NCI-H2227 (cell line): ENCODE measurements at regions not wholly inside any gene's neighbourhood (a gene's known extent, or its start where the extent isn't known, plus 50 kb on each side); places are given as distances from the start of the nearest gene placed in this dataset.
A peak's percentile ranks its signal among the peaks of the same experiment; 100 is the strongest.

Experiments
- DNase-seq: peaks from one replicate; lab custom pipeline; 2025; ENCODE audit not compliant: unreplicated experiment; lab: John Stamatoyannopoulos, UW

- no peak for DNase-seq
Measured at GRCh38 chr1:181383695-181384094, 99.6 kb upstream of the CACNA1E start.

- DNase-seq = no peak
Measured at GRCh38 chr1:181386340-181386739, 97.0 kb upstream of the CACNA1E start.

GRCh38 chr1:181386951-181387350, 96.4 kb upstream of the CACNA1E start:
- DNase-seq = no peak

- no peak for DNase-seq
Measured at GRCh38 chr1:181387702-181388101, 95.6 kb upstream of the CACNA1E start.

- DNase-seq = peak; percentile 91
Measured at GRCh38 chr1:181390410-181391077, 92.8 kb upstream of the CACNA1E start.

- DNase-seq = peak; percentile 39
Measured at GRCh38 chr1:181391301-181391900, 91.9 kb upstream of the CACNA1E start.

GRCh38 chr1:181392133-181392532, 91.2 kb upstream of the CACNA1E start:
- DNase-seq = no peak

GRCh38 chr1:181392613-181393220, 90.6 kb upstream of the CACNA1E start:
- DNase-seq = no peak

- no peak for DNase-seq
Measured at GRCh38 chr1:181394766-181395165, 88.6 kb upstream of the CACNA1E start.

GRCh38 chr1:181396171-181396670, 87.1 kb upstream of the CACNA1E start:
- DNase-seq = no peak

- DNase-seq = no peak
Measured at GRCh38 chr1:181396811-181397210, 86.5 kb upstream of the CACNA1E start.

GRCh38 chr1:181397845-181398244, 85.5 kb upstream of the CACNA1E start:
- peak; percentile 25 for DNase-seq

- no peak for DNase-seq
Measured at GRCh38 chr1:181398544-181398943, 84.8 kb upstream of the CACNA1E start.

- DNase-seq = no peak
Measured at GRCh38 chr1:181405584-181405983, 77.7 kb upstream of the CACNA1E start.

GRCh38 chr1:181406989-181407388, 76.3 kb upstream of the CACNA1E start:
- no peak for DNase-seq

GRCh38 chr1:181409981-181410380, 73.3 kb upstream of the CACNA1E start:
- DNase-seq = no peak

- DNase-seq = no peak
Measured at GRCh38 chr1:181412746-181413145, 70.6 kb upstream of the CACNA1E start.

GRCh38 chr1:181413195-181413815, 70.0 kb upstream of the CACNA1E start:
- DNase-seq = no peak

GRCh38 chr1:181413836-181414235, 69.5 kb upstream of the CACNA1E start:
- no peak for DNase-seq

- DNase-seq = no peak
Measured at GRCh38 chr1:181416268-181416860, 67.0 kb upstream of the CACNA1E start.

GRCh38 chr1:181417915-181418314, 65.4 kb upstream of the CACNA1E start:
- no peak for DNase-seq
